K562 (cell line): ENCODE measurements at regions not wholly inside any gene's neighbourhood (a gene's known extent, or its start where the extent isn't known, plus 50 kb on each side); places are given as distances from the start of the nearest gene placed in this dataset.

Source experiments
- ATAC-seq: fragments of 200-7000 bp; cut with Tn5 transposase; 3 replicates; pipeline ENCODE4 v1.9.1; 2020; ENCODE audit warnings: moderate library complexity
- BruUV-seq: library from RNA; stranded (reverse); fragments of 400-500 nt; replicated peaks from 2 replicates; lab custom pipeline; 2021; lab: Mats Ljungman, UMichigan
- CTCF ChIA-PET: fragments of 300-600 bp; formaldehyde crosslinking; extraction: SDS; loops from one replicate; lab custom pipeline; 2021; ENCODE audit warnings: low intra/inter-chr PET ratio; lab: Yijun Ruan, JAX
- POLR2A ChIA-PET: fragments of 300-600, 350-650 bp; sonication (Branson Sonifier 250); formaldehyde crosslinking; extraction: SDS; loops from one replicate; lab custom pipeline; 2021; ENCODE audit warnings: antibody characterized with exemption, inconsistent platforms; lab: Yijun Ruan, JAX
- DNase-seq, 4 experiments: peaks; one replicate each; pipeline versions ENCODE4 v3.0.0 to v3.0.0-alpha.2; 2011 to 2018; ENCODE audit warnings: low spot score in 3 of 4, mixed read lengths in 3 of 4; ENCODE audit errors: extremely low read depth in 1 of 4
- FAIRE-seq: peaks from 2 replicates; lab custom pipeline; 2011; peaks lifted over from hg19 to GRCh38; lab: Jason Lieb, UNC
- H2AFZ ChIP-seq: 2 replicates; pipeline ENCODE4 v1.6.0; 2011; ENCODE audit warnings: low read depth, low read length, control low read depth, inconsistent platforms
- H3K27ac ChIP-seq: fragments of 200-600 bp; 3 replicates; pipeline ENCODE4 v1.8.0; 2011; ENCODE audit warnings: low read depth, mild to moderate bottlenecking, control low read depth, inconsistent platforms, low read length, moderate library complexity, mixed read lengths; ENCODE audit errors: extremely low read depth
- H3K27me3 ChIP-seq, 2 experiments: fragments of 300-600 bp in 1 of 2; 2 replicates in 1 of 2; 3 replicates in 1 of 2; pipeline versions ENCODE4 v1.6.0 to v1.8.0; 2011; ENCODE audit warnings: inconsistent platforms in 2 of 2, low read length in 2 of 2, mild to moderate bottlenecking in 1 of 2, mixed read lengths in 1 of 2, moderate library complexity in 1 of 2; ENCODE audit not compliant: control insufficient read depth in 2 of 2, insufficient read depth in 2 of 2
- H3K36me3 ChIP-seq: fragments of 300-600 bp; 3 replicates; pipeline ENCODE4 v1.8.0; 2011; ENCODE audit warnings: mild to moderate bottlenecking, low read length, inconsistent platforms; ENCODE audit not compliant: control insufficient read depth, insufficient read depth
- H3K4me1 ChIP-seq, 2 experiments: fragments of 200-600 bp in 1 of 2; replicated peaks in 1 of 2; 2 replicates in 1 of 2; 3 replicates in 1 of 2; pipeline versions ENCODE4 v1.5.1 to v1.8.0; 2011; ENCODE audit warnings: inconsistent platforms in 2 of 2, low read length in 2 of 2, mild to moderate bottlenecking in 1 of 2, mixed read lengths in 1 of 2, moderate library complexity in 1 of 2; ENCODE audit not compliant: control insufficient read depth in 2 of 2, insufficient read depth in 2 of 2
- H3K4me2 ChIP-seq: 2 replicates; pipeline ENCODE4 v1.6.1; 2011; ENCODE audit warnings: low read length, control low read depth, inconsistent platforms, mixed read lengths; ENCODE audit not compliant: insufficient read depth
- H3K4me3 ChIP-seq: fragments of 200-600 bp; sonication (generic), shearing (Covaris generic); 2 replicates; pipeline ENCODE4 v1.5.1; 2016; ENCODE audit warnings: control low read depth, inconsistent platforms
- H3K79me2 ChIP-seq: fragments of 200-600 bp; 3 replicates; pipeline ENCODE4 v1.8.0; 2011; ENCODE audit warnings: low read length, inconsistent platforms; ENCODE audit not compliant: control insufficient read depth, insufficient read depth
- H3K9ac ChIP-seq, 2 experiments: 2 replicates each; pipeline versions ENCODE4 v1.6.0 to v1.6.1; 2011; ENCODE audit warnings: low read depth in 2 of 2, low read length in 2 of 2, control low read depth in 1 of 2, inconsistent platforms in 1 of 2, mild to moderate bottlenecking in 1 of 2, mixed read lengths in 1 of 2; ENCODE audit not compliant: insufficient read depth in 1 of 2
- H3K9me1 ChIP-seq: one replicate; pipeline ENCODE4 v1.6.0; 2011; ENCODE audit warnings: inconsistent platforms, mild to moderate bottlenecking, low read length, moderate library complexity; ENCODE audit not compliant: control insufficient read depth, insufficient read depth
- H3K9me3 ChIP-seq: replicated peaks from 2 replicates; pipeline ENCODE4 v1.5.1; 2011; ENCODE audit warnings: low read depth, low read length, inconsistent platforms; ENCODE audit not compliant: control insufficient read depth, insufficient read depth
- H4K20me1 ChIP-seq: replicated peaks from 2 replicates; pipeline ENCODE4 v1.6.1; 2011; ENCODE audit warnings: low read length, inconsistent platforms, mixed read lengths; ENCODE audit not compliant: control insufficient read depth, insufficient read depth
- BMI1 ChIP-seq: fragments of 150-350 bp; IDR thresholded peaks from 2 replicates; pipeline ENCODE4 v1.6.1; 2014; ENCODE audit warnings: low read length
- CCNT2 ChIP-seq: IDR thresholded peaks from 2 replicates; pipeline ENCODE4 v1.6.1; 2011; ENCODE audit warnings: borderline replicate concordance, low read depth, mild to moderate bottlenecking, moderate library complexity, mixed read lengths, low read length; ENCODE audit not compliant: insufficient read length; ENCODE audit errors: extremely low read depth
- E2F5 ChIP-seq: sonication (generic); formaldehyde crosslinking; IDR thresholded peaks from 2 replicates; pipeline ENCODE4 v1.8.0; 2022; ENCODE audit warnings: mild to moderate bottlenecking, missing genetic modification reagents
- FOXO4 ChIP-seq: fragments of 450-650 bp; formaldehyde crosslinking; IDR thresholded peaks from 2 replicates; pipeline ENCODE4 v1.4.0; 2020; ENCODE audit warnings: mild to moderate bottlenecking, moderate library complexity
- HDAC2 ChIP-seq: fragments of 450-650 bp; IDR thresholded peaks from 2 replicates; pipeline ENCODE4 v1.6.1; 2016; ENCODE audit warnings: mild to moderate bottlenecking
- L3MBTL2 ChIP-seq: fragments of 450-650 bp; IDR thresholded peaks from 2 replicates; pipeline ENCODE4 v1.6.1; 2016; ENCODE audit warnings: mild to moderate bottlenecking, moderate library complexity
- PHB ChIP-seq: fragments of 250-450 bp; sonication (Bioruptor Pico); IDR thresholded peaks from 2 replicates; pipeline ENCODE4 v1.5.0; 2021
- SIRT6 ChIP-seq: IDR thresholded peaks from one replicate; pipeline ENCODE4 v1.6.1; 2012; ENCODE audit warnings: low read depth, mild to moderate bottlenecking, control low read depth, inconsistent platforms, low read length, moderate library complexity
- SPI1 ChIP-seq: IDR thresholded peaks from 2 replicates; pipeline ENCODE4 v1.6.1; 2011; ENCODE audit warnings: low read depth, low read length, control low read depth, borderline replicate concordance
- SRSF1 ChIP-seq: fragments of 200-400 bp; formaldehyde crosslinking; IDR thresholded peaks from 2 replicates; pipeline ENCODE4 v1.6.1; 2017; ENCODE audit warnings: mild to moderate bottlenecking, low read depth, low read length, moderate library complexity
- ZBTB1 ChIP-seq: sonication (generic); formaldehyde crosslinking; IDR thresholded peaks from 2 replicates; pipeline ENCODE4 v1.8.1; 2023; ENCODE audit warnings: missing genetic modification reagents, low read depth, mild to moderate bottlenecking, borderline replicate concordance
- ZBTB9 ChIP-seq: fragments of 450-650 bp; formaldehyde crosslinking; IDR thresholded peaks from 2 replicates; pipeline ENCODE4 v1.4.0; 2020; ENCODE audit warnings: mild to moderate bottlenecking, moderate library complexity
- ZNF274 ChIP-seq: IDR thresholded peaks from 2 replicates; pipeline ENCODE4 v1.6.1; 2011; ENCODE audit warnings: low read depth, mild to moderate bottlenecking, low read length, moderate library complexity, borderline replicate concordance
- ZNF512 ChIP-seq: IDR thresholded peaks from 2 replicates; pipeline ENCODE4 v1.6.1; 2016; ENCODE audit warnings: missing genetic modification characterization, missing compliant biosample characterization
- ZNF76 ChIP-seq: fragments of 250-450 bp; sonication (Bioruptor Pico); IDR thresholded peaks from 2 replicates; pipeline ENCODE4 v1.4.0; 2020; ENCODE audit warnings: mild to moderate bottlenecking, moderate library complexity, borderline replicate concordance
- ZSCAN29 ChIP-seq: fragments of 450-650 bp; IDR thresholded peaks from 2 replicates; pipeline ENCODE4 v1.6.1; 2017
- in situ Hi-C: fragments of 300-500 bp; cut with MboI; formaldehyde crosslinking; loops from 4 replicates; pipeline ENCODE4 v1.15.0; 2018; ENCODE audit warnings: inconsistent platforms, mixed read lengths
- intact Hi-C: fragments of 100-400 bp; cut with micrococcal nuclease; formaldehyde crosslinking; loops from 2 replicates; pipeline ENCODE4 v1.14.2; 2022

GRCh38 chr1:82728206-82728605 lies 927.5 kb downstream of the ADGRL2 start:
- FAIRE-seq (no peak), ATAC-seq (no peak), DNase-seq (no peak)
- no peaks in the 10 kb centered on the region for H3K79me2 ChIP-seq
- POLR2A ChIA-PET: no interaction called here
- TF ChIP-seq ZNF512 (tag) (no peak), E2F5 (CRISPR knock-in tag) (no peak), SPI1 (no peak), SIRT6 (no peak), ZNF76 (CRISPR knock-in tag) (no peak), PHB (CRISPR knock-in tag) (no peak), ZBTB9 (CRISPR knock-in tag) (no peak), HDAC2 (no peak), ZSCAN29 (no peak), BMI1 (no peak), FOXO4 (CRISPR knock-in tag) (no peak), ZBTB1 (CRISPR knock-in tag) (no peak), SRSF1 (no peak), L3MBTL2 (no peak), CCNT2 (no peak), ZNF274 (no peak)
- no peaks in the 10 kb centered on the region for H3K27me3 ChIP-seq
- H4K20me1 ChIP-seq: no peaks in the 10 kb centered on the region
- intact Hi-C loops (no loop called here), in situ Hi-C loops (no loop called here)
- H3K9me3 ChIP-seq: peaks cover 3% of the 10 kb centered on the region; the same call in 1 of the 2 replicates
- H3K9me1 ChIP-seq: no peaks in the 10 kb centered on the region
- BruUV-seq: no TSS peak
- no peak overlapping the region for H3K4me3 ChIP-seq
- H3K4me1 ChIP-seq: no peaks in the 10 kb centered on the region
- no peak overlapping the region for H2AFZ ChIP-seq
- no peaks in the 10 kb centered on the region for H3K36me3 ChIP-seq
- no peak overlapping the region for H3K4me2 ChIP-seq
- H3K27ac ChIP-seq: no peak overlapping the region
- CTCF ChIA-PET: no interaction called here
- no peak overlapping the region for H3K9ac ChIP-seq
